Stimulated activated CD4-positive, alpha-beta T cell treated with anti-CD3 and anti-CD28 coated beads, Interleukin-2, amount 100 ng/mL, for 48 hours (primary cell): ENCODE measurements at regions not wholly inside any gene's neighbourhood (a gene's known extent, or its start where the extent isn't known, plus 50 kb on each side); places are given as distances from the start of the nearest gene placed in this dataset.
"Not testable (repeated sequence)": the region's sequence is repeated elsewhere in the genome, so short reads cannot be mapped to it uniquely, and the experiment has no call there.

Source experiments
- DNase-seq, 2 donors: peaks; one replicate each; pipeline ENCODE4 v3.0.0-alpha.2; 2020

DNA sequence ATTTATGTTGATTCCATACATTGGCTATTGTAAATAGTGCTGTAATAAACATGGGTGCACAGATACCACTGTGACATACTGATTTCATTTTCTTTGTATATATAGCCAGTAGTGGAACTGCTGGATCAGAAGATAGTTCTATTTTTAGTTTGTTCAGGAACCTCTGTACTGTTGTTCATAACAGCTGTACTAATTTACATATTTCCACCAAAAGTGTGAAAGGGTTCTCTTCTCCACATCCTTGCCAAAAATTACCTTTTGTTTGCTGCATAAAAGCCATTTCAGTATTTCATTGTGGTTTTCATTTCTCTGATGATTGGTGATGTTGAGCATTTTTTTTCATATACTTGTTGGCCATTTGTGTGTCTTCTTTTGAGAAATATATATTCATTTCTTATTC, 1962.1 kb downstream of the PCDH9 start:
- DNase-seq = no peak

DNA sequence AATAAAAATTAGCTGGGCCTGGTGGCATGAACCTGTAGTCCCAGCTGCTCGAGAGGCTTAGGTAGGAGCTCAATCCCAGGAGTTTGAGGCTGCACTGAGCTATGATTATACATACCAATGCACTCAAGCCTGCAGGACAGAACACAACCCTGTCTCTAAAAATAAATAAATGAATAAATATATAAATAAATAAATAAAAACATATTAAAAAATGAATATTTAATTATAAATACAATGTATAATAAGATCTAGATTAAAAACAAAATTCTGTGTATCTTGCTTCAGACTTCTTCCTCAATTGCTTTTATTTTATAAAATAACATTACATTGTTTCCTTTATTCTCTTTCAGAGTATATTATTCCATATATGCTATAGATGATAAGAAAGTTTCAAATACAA, 1964.1 kb downstream of the PCDH9 start:
- DNase-seq = no peak

DNA sequence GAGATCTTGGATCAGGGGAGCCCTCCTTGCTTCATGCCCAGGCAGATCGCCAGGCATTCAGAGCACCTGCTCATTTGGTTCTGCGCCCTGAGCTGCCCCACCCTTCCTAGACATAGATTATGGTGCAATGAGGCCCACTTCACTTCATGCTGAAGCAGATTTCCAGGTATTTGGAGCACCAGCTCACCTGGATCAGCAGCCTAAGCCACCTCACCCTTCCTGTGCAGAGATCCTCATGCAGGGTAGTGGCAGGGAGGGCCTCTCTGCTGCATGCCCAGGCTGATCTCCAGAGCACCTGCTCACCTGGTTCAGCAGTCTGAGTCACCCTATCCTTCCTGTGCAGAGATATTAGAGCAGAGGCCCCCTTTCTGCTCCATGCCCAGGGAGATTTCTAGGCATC, 1966.1 kb downstream of the PCDH9 start:
- no peak for DNase-seq

DNA sequence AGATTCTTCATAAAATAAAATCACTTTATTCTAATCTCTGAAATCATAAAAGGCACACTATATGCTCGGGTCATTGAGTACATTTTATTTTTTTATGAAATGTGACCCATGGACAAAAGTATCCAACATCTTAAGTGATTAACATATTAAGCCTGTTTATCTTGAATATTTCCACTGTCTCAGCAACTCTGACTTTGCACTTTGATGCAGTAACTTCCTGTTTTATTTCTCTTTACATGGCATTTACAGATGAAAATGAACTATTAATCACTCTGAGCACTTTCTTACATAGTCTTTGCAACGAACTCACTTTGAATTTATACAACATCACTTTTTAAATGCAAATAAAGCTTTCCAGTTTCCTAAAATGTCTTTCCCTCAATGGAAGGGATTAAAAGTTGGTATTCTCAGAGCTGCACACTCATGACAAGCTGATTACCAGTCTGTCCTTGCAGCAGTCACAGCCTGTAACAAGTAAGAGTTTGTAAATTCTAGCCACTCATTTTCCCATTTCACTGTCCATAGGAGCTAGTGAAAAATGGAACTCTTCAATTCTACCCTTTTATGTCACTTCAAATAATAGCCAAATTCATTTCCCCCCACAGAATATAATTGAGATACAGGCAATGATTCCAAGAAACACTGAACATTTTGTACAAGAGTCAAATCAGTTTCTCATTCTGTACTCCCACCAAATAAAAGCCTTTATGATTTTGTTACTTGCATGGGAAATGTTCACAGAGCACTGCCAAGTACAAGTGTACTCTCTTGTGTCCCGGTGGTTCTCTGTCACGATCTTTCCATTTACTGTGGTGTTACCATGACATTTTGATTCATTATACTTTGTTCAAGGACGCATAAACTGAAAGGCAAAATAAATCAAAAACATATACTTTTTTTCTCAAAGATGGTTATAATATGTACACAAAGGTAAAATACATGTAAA, 1968.9 kb downstream of the PCDH9 start:
- DNase-seq = no peak

DNA sequence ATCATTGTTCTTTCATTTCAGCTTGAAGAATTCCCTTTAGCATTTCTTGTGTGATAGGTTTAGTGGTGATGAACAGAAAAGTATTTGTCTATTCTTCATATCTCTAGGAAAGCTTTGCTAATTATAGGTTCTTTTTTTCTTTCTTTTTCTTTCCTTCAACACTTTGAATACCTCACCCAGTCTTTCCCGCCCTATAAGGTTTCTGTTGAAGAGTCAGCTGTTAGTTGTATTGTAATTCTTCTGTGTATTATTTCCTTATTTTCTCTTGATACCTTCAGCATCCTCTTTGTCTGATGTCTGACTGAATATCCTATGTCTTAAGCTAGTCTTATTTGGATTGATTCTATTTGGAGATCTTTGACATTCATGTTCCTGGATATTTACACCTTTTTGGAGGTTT, 1989.4 kb downstream of the PCDH9 start:
- no peak for DNase-seq

DNA sequence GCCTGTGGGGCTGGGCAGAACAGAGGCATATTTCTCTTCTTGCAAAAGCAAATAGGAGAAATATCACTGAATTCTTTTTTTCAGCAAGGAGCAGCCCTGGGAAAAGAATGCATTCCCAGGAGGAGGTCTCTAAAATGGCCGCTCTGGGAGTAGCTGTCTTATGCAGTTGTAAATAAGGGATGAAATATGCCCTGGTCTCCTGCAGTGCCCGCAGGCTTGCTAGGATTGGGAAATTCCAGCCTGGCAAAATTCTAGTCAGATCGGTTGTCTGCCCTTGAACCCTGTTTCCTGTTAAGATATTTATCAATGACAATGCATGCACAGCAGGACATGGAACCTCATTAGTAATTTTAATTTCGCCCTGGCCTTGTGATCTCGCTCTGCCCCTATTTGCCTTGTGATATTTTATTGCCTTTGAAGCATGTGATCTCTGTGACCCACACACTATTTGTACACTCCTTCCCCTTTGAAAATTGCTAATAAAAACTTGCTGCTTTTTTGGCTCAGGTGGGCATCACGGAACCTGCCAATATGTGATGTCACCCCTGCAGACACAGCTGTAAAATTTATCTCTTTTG, 1993.2 kb downstream of the PCDH9 start:
- DNase-seq = no peak

DNA sequence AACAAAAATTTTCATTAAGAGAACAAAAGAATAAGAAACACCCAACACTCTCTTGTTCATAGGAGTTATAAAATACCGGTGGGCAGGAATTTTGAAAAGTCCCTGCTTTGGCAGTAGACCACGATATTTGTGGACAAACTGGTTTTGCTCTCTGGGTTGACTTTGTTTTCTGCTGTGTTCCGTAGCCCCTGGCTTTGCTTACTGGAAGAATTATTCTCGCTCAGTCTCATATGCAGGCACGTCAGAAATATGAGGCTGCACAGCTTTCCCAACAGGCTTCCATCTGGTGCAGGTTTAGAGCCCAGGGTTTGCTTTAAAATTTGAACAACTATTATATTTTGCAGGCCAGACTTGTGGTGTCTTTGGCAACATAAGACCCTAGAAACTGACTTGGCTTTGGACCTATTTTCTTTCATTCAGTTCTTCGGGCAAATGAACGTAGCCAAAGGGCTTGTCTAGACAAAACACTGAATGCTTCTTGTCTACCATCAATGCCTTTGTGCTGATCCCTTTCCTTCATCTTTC, 2012.6 kb downstream of the PCDH9 start:
- no peak for DNase-seq

DNA sequence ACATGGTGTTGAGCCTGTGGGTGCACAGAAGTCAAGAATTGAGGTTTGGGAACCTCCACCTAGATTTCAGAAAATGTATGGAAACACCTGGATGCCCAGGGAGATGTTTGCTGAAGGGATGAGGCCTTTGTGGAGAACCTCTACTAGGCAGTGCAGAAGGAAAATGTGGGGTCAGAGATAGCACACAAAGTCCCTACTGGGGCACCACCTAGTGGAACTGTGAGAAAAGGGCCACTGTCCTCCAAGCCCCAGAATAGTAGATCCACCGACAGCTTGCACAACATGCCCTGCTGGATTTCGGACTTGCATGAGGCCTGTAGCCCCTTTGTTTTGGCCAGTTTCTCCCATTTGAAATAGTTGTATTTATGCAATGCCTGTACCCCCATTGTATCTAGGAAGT, 2027.3 kb downstream of the PCDH9 start:
- DNase-seq = not testable (repeated sequence)

DNA sequence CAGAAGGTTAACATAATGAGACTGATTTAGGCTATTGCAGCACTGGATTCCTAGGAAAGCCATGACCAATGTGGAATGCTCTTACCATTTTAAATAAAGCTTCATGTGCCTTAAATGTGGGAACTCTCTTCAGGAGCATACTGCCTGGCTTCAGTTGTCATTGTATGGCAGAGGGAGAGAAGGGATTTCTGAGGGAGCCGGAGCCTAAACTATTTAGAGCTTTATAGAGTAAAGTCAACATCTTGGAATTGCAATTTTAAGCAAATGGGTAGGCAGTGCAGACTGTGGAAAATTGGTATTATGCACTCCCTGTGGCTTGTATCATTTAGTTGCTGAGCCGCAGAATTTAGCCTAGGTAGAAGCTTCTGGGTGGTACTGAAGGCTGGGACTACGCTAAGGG, 2041.4 kb downstream of the PCDH9 start:
- no peak for DNase-seq

DNA sequence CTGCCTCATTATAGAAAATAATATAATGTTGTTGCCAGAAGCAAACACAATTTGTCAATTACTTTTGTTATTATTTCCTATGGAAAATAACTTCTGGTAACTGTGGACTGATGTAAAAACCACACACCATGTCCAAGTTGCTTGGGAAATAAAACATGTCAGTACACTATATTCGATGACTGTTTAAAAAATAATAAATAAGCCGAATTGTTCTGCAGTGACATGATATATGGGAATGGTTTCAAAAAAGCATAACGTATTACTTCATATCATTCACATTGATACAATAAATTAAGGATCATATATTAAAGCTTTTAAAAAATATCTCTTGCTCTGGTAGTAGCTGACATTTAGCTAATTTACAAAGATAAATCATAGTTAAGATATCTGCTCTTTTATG, 2062.1 kb downstream of the PCDH9 start:
- DNase-seq = no peak

DNA sequence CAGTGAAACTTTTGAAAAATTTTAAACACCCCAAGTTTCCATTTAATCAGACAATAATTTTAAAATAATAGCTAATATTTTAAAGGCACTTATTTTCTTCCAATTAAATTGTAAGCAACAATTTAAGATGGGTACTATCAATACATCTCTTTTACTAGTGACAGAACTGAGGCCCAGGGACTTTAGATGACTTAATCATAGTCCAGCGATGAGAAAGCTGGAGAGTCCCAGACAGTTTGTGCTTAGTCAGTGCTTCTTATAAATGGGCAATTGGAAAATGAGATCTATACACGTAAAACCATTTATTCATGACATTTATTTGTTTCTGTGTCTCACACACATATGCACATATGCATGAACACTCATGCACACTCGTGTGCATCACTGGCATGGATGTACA, 2063.5 kb downstream of the PCDH9 start:
- no peak for DNase-seq

DNA sequence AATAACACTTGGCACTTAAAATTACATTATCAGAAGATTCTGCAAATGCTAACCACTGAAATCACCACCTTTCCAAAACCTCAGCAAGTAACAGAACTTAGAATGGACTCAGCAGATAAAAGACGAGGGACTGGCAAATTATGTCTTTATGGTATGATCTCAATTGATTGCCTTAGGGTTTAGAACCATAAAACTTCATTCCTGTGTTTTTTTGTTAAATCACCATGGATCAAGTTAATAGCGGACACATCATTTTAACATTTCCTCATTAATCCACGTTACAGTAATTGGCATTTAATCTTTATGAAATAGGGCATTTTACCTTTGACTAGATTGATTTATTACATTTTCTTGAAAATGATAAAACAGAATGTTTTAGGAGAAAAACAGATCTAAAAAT, 2070.3 kb downstream of the PCDH9 start:
- DNase-seq = no peak

DNA sequence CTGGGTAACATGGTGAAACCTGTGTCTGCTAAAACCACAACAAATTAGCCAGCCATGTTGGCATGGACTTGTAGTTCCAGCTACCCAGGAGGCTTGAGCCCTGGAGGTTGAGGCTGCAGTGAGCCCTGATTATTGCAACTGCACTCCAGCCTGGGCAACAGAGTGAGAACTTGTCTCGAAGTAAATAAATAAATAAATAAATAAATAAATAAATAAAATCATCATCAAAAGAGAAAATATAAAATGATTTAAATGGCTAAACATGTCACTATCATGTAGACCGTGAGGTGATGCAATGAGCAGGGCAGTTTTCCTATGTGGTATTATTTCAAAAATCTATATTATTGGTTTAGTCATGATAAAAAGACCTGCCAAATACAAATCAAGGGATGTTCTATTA, 2074.3 kb downstream of the PCDH9 start:
- DNase-seq = no peak

DNA sequence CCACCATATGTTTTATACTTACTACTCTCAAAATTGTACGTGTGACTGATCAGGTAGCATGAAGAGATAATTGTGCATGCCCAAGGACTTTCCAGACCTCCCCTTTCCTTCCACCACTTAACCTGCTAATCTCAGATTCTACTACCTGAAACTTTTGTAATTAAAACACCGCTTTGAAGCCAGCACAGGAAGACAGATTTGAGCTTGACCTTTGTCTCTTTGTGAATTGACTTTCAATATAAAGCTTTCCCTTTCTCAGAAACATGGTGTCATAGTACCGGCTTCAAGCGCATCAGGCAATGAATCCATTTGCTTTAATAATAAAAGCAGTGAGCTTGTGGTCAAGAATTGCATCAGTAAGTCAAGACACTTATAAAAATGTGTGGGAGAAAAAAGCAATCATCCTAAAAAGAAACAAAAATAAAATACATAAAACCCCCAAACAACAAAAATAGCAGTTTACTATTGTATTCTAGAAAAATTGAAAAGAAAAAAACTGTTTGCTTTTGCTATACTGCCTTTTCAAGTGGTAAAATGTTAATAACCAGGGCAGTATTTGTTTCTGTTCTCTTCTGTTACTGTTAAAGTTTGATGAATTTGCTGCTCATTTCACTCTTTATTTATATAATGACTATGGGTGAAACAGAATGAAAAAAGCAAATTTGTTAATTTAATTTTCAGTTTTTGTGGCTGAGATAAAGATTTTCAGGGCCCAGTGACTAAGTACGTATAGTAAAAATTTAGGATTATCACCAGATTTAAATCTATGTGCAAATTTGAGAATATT, 2075.3 kb downstream of the PCDH9 start:
- DNase-seq = no peak

DNA sequence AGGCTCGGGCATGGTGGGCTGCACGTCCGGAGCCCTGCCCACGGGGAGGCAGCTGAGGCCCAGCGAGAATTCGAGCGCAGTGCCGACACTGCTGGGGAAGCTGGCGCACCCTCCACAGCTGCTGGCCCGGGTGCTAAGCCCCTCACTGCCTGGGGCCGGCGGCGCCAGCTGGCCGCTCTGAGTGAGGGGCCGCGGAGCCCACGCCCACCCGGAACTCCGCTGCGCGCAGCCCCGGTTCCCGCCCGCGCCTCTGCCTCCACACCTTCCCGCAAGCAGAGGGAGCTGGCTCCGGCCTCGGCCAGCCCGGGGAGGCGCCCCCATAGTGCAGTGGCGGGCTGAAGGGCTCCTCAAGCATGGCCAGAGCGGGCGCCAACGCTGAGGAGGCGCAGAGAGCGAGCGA, 2080.4 kb downstream of the PCDH9 start:
- no peak for DNase-seq

DNA sequence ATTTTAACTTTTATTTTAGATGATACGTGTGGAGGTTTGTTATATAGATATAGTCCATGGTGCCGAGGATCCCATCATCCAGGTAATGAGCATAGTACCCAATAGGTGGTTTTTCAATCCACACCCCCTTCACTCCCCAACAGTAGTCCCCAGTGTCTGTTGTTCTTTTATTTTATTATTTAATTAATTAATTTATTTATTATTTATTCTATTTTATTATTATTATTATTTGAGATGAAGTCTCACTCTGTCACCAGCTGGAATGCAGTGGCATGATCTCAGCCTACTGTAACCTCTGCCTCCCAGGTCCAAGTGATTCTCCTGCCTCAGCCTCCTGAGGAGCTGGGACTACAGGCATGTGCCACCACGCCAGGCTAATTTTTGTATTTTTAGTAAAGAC, 2086.2 kb downstream of the PCDH9 start:
- no peak for DNase-seq

DNA sequence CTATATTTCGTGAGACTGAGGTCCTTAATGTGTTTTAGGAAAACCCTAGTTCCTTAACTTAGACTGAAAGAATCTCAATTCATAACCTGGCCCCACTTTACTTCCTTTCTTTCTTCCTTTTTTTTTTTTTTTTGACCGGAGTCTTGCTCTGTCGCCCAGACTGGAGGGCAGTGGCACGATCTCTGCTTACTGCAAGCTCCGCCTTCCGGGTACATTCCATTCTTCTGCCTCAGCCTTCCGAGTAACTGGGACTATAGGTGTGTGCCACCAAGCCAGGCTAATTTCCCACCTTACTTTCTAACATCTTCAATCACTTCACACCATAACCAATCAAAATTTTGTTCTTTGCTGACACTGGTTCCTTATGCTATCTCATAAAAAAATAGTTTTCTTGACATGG, 2097.0 kb downstream of the PCDH9 start:
- no peak for DNase-seq

DNA sequence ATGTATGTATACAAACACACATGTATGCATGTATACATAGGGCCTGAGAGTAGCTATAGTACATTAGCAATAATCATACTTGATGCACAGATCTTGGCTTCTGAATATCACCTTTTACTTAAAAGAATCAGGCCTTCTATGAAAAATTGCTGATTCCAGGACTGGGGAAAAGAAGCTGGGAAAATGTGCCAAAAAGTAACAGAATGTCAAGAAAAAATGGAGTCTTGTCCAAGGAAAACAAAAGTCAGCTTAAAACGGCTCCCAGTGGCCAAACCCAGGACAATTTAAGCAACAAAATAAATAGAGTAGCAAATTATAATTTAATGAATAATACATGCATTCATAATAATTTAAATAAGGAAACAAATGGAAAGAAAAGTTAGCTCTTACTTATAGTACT, 2104.9 kb downstream of the PCDH9 start:
- DNase-seq = no peak

DNA sequence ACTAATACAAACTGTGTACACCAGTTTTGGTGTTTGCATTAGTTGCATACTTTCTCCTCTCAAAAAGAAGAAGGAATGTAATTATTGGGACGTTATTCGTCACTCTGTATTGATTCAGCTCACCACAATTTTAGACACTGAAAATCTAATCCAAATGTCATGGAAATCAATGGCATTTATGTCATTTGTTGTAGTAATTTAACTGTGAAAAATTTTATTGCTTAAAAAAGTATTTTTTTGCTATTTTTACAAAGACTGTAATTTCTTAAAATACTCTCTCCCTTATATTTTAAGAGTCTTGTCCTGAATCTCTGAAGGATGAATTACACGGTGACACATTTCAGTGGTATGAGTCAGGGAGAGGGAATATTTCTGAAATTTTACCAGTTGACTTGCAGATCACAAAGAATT, 2117.6 kb downstream of the PCDH9 start:
- DNase-seq = no peak

DNA sequence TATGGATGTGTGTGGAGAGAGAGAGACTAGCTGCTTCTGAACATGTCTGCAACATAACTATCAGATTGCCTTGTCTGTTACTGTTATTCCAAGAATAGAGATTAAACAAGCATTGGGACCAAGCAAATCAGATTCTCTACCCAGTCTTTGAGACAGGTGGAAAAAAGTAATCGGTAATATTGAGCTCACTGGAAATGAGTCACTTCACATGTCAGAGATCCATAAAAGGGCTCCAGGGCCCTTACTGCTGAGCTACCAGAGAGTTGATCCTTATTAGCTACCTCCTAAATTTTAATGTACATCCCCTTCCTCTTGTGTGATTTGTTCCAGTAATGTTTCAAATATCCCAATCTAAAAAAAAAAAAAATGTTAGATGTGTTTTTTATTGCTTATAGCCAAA, 2118.0 kb downstream of the PCDH9 start:
- no peak for DNase-seq

DNA sequence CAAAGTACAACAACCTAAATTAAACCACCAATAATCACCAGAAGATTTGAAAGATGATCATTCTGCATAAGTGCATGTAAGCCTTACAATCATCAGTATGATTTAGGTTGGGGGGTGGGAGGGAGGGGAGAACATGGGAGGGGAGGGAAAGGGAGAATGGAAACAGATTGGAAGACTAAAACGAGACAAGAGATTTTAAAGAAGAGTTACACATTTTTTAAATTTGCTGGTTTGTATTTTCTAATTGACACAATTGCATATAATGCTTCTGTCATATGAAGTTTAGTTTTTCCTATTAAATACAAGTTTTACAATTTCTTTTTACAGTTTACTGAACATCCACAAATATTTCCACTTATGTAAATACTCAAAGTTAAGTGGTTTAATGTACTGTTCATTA, 2118.9 kb downstream of the PCDH9 start:
- no peak for DNase-seq

DNA sequence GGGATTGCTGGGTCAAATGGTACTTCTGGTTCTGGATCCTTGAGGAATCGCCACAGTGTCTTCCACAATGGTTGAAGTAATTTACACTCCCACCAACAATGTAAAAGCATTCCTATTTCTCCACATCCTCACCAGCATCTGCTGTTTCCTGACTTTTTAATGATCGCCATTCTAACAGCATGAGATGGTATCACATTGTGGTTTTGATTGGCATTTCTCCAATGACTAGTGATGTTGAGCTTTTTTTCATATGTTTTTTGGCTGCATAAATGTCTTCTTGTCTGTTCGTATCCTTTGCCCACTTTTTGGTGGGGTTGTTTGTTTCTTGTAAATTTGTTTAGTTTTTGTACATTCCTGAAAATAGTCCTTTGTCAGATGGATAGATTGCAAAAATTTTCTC, 2125.7 kb downstream of the PCDH9 start:
- DNase-seq = not testable (repeated sequence)

DNA sequence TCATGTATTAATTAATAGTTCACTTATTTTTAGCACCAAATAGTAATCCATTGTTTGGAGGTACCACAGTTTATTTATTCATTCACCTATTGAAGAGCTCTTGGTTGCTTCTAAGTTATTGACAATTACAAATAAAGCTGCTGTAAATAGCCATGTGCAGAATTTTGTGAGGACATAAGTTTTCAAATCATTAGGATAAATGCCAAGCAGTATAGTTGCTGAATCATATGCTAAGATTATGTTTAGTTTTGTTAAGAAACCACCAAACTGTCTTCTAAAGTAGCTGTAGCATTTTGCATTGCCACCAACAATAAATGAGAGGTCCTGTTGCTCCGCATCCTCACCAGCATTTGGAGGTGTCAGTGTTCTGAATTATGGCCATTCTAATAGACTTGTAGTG, 2126.8 kb downstream of the PCDH9 start:
- DNase-seq = no peak
